BJ (cell line): ENCODE measurements at regions not wholly inside any gene's neighbourhood (a gene's known extent, or its start where the extent isn't known, plus 50 kb on each side); places are given as distances from the start of the nearest gene placed in this dataset. TPM values are rescaled to one million over a fixed set of nuclear protein-coding genes. Genes with fewer than 3 reads are reported as not detected.

Experiments used
- CTCF ChIA-PET: fragments of 350-600 bp; formaldehyde crosslinking; extraction: SDS; loops from one replicate; lab custom pipeline; 2021; ENCODE audit warnings: antibody characterized with exemption, inconsistent platforms; lab: Yijun Ruan, JAX
- POLR2A ChIA-PET: fragments of 300-600 bp; sonication (Branson Sonifier 250); formaldehyde crosslinking; extraction: SDS; loops from one replicate; lab custom pipeline; 2021; ENCODE audit warnings: antibody characterized with exemption; lab: Charles Lee
- DNase-seq: peaks from one replicate; pipeline ENCODE4 v3.0.0-alpha.2; 2011; ENCODE audit warnings: low read depth
- H3K27me3 ChIP-seq: 2 replicates; pipeline ENCODE4 v1.6.0; 2011; ENCODE audit warnings: low read length; ENCODE audit not compliant: control insufficient read depth, insufficient read depth
- H3K36me3 ChIP-seq: 2 replicates; pipeline ENCODE4 v1.5.1; 2011; ENCODE audit warnings: low read length; ENCODE audit not compliant: control insufficient read depth, insufficient read depth
- H3K4me3 ChIP-seq: 2 replicates; pipeline ENCODE4 v1.5.1; 2011; ENCODE audit warnings: low read depth, mild to moderate bottlenecking, control low read depth, low read length
- CTCF ChIP-seq: IDR thresholded peaks from 2 replicates; pipeline ENCODE4 v1.5.1; 2011; ENCODE audit warnings: low read depth, mild to moderate bottlenecking, control low read depth, inconsistent platforms, low read length, moderate library complexity; ENCODE audit not compliant: insufficient read depth
- small RNA-seq: library from RNA; depleted of rRNA; stranded (forward); fragments of <200 nt; gene quantifications from one replicate; pipeline ENCODE3, GENCODE V24; 2012; ENCODE audit warnings: low replicate concordance, low read depth; ENCODE audit not compliant: insufficient read length

GRCh38 chr6:99011151-99011550 is 63.4 kb upstream of the FBXL4 start:
- POLR2A ChIA-PET: no interaction called here
- H3K4me3 ChIP-seq: no peak overlapping the region
- TF ChIP-seq CTCF: no peak
- CTCF ChIA-PET: no interaction called here
- no peaks in the 10 kb centered on the region for H3K27me3 ChIP-seq
- no peak for DNase-seq
- no peaks in the 10 kb centered on the region for H3K36me3 ChIP-seq

- TF ChIP-seq CTCF: no peak
- POLR2A ChIA-PET: no interaction called here
- Histone ChIP-seq H3K4me3 (no peak overlapping the region), H3K36me3 (no peaks in the 10 kb centered on the region), H3K27me3 (no peaks in the 10 kb centered on the region)
- CTCF ChIA-PET: no interaction called here
- no peak for DNase-seq
Observed at GRCh38 chr6:99002831-99003230, 55.1 kb upstream of the FBXL4 start.

GRCh38 chr6:98998103-98998502 is 50.4 kb upstream of the FBXL4 start:
- H3K36me3 ChIP-seq: no peaks in the 10 kb centered on the region
- DNase-seq: no peak
- no peak for TF ChIP-seq CTCF
- ChIA-PET CTCF (no interaction called here), POLR2A (no interaction called here)
- H3K4me3 ChIP-seq: no peak overlapping the region
- H3K27me3 ChIP-seq: peaks cover 3% of the 10 kb centered on the region; the same call in 1 of the 2 replicates

Small RNA genes lying in the stretch of these regions (small RNA-seq; reads per million reads assigned to genes)
- not detected for gene MIR548AI
